ENCODE measurements at regions not wholly inside any gene's neighbourhood (a gene's known extent, or its start where the extent isn't known, plus 50 kb on each side); places are given as distances from the start of the nearest gene placed in this dataset.
"Not testable (repeated sequence)": the region's sequence is repeated elsewhere in the genome, so short reads cannot be mapped to it uniquely, and the experiment has no call there.

GRCh38 chr2:125260366-125260930 is 1235.4 kb downstream of the CNTNAP5 start:
- H2BK15ac ChIP-seq (ENCODE audit: low read depth, poor library complexity, severe bottlenecking); H3K27ac ChIP-seq (ENCODE audit: low read length, poor library complexity, severe bottlenecking); H3K4me2 ChIP-seq (ENCODE audit: low read length, poor library complexity, severe bottlenecking); H2BK12ac ChIP-seq (ENCODE audit: low read length in 2 of 2); DNase-seq; H3K4ac ChIP-seq (ENCODE audit: low read depth in 1 of 2, low read length in 2 of 2); H3K27me3 ChIP-seq (ENCODE audit: control insufficient read depth in 1 of 2, insufficient read depth in 1 of 2, low read length in 2 of 2); H2BK5ac ChIP-seq (ENCODE audit: low read depth, low read length, poor library complexity, severe bottlenecking); H3K4me3 ChIP-seq (ENCODE audit: insufficient read depth in 1 of 2, low read depth in 1 of 2, low read length in 2 of 2); H3K79me1 ChIP-seq (replicated peaks; ENCODE audit: low read length, poor library complexity, severe bottlenecking); H2AFZ ChIP-seq (ENCODE audit: low read depth, low read length); H2BK120ac ChIP-seq (ENCODE audit: low read depth, low read length); H3K9ac ChIP-seq (ENCODE audit: low read length); H3K18ac ChIP-seq (ENCODE audit: low read depth in 1 of 2, low read length in 2 of 2); H3K14ac ChIP-seq (ENCODE audit: low read length in 2 of 2); H4K91ac ChIP-seq (ENCODE audit: low read length); H3K23ac ChIP-seq (ENCODE audit: low read length in 2 of 2); H4K8ac ChIP-seq (ENCODE audit: low read length); H3K36me3 ChIP-seq (ENCODE audit: control insufficient read depth in 1 of 2, insufficient read depth in 2 of 2, low read depth in 1 of 2, low read length in 2 of 2); H2AK5ac ChIP-seq (ENCODE audit: low read length, severe bottlenecking); H3K9me3 ChIP-seq (ENCODE audit: control insufficient read depth, low read length); H3K4me1 ChIP-seq (ENCODE audit: control insufficient read depth, insufficient read depth, low read depth, low read length): not testable (repeated sequence)

- Histone ChIP-seq H3K79me1 (replicated peaks; ENCODE audit: low read length, poor library complexity, severe bottlenecking) (no peaks in the 10 kb centered on the region), H2BK120ac (ENCODE audit: low read depth, low read length) (no peak overlapping the region), H3K14ac (ENCODE audit: low read length in 2 of 2) (no peak overlapping the region), H3K18ac (ENCODE audit: low read depth in 1 of 2, low read length in 2 of 2) (no peak overlapping the region), H2BK12ac (ENCODE audit: low read length in 2 of 2) (no peak overlapping the region), H3K4me1 (ENCODE audit: control insufficient read depth, insufficient read depth, low read depth, low read length) (no peaks in the 10 kb centered on the region), H3K36me3 (ENCODE audit: control insufficient read depth in 1 of 2, insufficient read depth in 2 of 2, low read depth in 1 of 2, low read length in 2 of 2) (no peaks in the 10 kb centered on the region), H4K8ac (ENCODE audit: low read length) (no peak overlapping the region), H3K9me3 (ENCODE audit: control insufficient read depth, low read length) (no peaks in the 10 kb centered on the region), H3K4ac (ENCODE audit: low read depth in 1 of 2, low read length in 2 of 2) (no peak overlapping the region), H4K91ac (ENCODE audit: low read length) (no peak overlapping the region), H3K27ac (ENCODE audit: low read length, poor library complexity, severe bottlenecking) (no peak overlapping the region), H3K23ac (ENCODE audit: low read length in 2 of 2) (no peak overlapping the region), H2BK15ac (ENCODE audit: low read depth, poor library complexity, severe bottlenecking) (no peak overlapping the region), H2AK5ac (ENCODE audit: low read length, severe bottlenecking) (no peak overlapping the region), H3K9ac (ENCODE audit: low read length) (no peak overlapping the region), H3K4me2 (ENCODE audit: low read length, poor library complexity, severe bottlenecking) (no peak overlapping the region), H3K4me3 (ENCODE audit: insufficient read depth in 1 of 2, low read depth in 1 of 2, low read length in 2 of 2) (no peak overlapping the region), H3K27me3 (ENCODE audit: control insufficient read depth in 1 of 2, insufficient read depth in 1 of 2, low read length in 2 of 2) (no peaks in the 10 kb centered on the region), H2AFZ (ENCODE audit: low read depth, low read length) (no peak overlapping the region), H2BK5ac (ENCODE audit: low read depth, low read length, poor library complexity, severe bottlenecking) (no peak overlapping the region)
- WGBS, result 94% methylated on average over 1 of the region's 1 CpG
- no peak for DNase-seq
Observed at GRCh38 chr2:125264453-125264852, 1239.4 kb downstream of the CNTNAP5 start.

GRCh38 chr2:125267683-125268082 is 1242.6 kb downstream of the CNTNAP5 start:
- no peak overlapping the region for H4K8ac ChIP-seq (ENCODE audit: low read length)
- H3K23ac ChIP-seq (ENCODE audit: low read length in 2 of 2), result no peak overlapping the region
- no peak overlapping the region for H4K91ac ChIP-seq (ENCODE audit: low read length)
- H3K4me1 ChIP-seq (ENCODE audit: control insufficient read depth, insufficient read depth, low read depth, low read length), result no peaks in the 10 kb centered on the region
- no peak overlapping the region for H2AK5ac ChIP-seq (ENCODE audit: low read length, severe bottlenecking)
- no peak for DNase-seq
- H3K18ac ChIP-seq (ENCODE audit: low read depth in 1 of 2, low read length in 2 of 2), result no peak overlapping the region
- H2BK15ac ChIP-seq (ENCODE audit: low read depth, poor library complexity, severe bottlenecking), result no peak overlapping the region
- H3K4me3 ChIP-seq (ENCODE audit: insufficient read depth in 1 of 2, low read depth in 1 of 2, low read length in 2 of 2), result no peak overlapping the region
- no peaks in the 10 kb centered on the region for H3K79me1 ChIP-seq (replicated peaks; ENCODE audit: low read length, poor library complexity, severe bottlenecking)
- peaks cover 3% of the 10 kb centered on the region for H3K9me3 ChIP-seq (ENCODE audit: control insufficient read depth, low read length)
- no peak overlapping the region for H2BK12ac ChIP-seq (ENCODE audit: low read length in 2 of 2)
- H3K27ac ChIP-seq (ENCODE audit: low read length, poor library complexity, severe bottlenecking), result no peak overlapping the region
- H3K36me3 ChIP-seq (ENCODE audit: control insufficient read depth in 1 of 2, insufficient read depth in 2 of 2, low read depth in 1 of 2, low read length in 2 of 2), result no peaks in the 10 kb centered on the region
- no peak overlapping the region for H2BK5ac ChIP-seq (ENCODE audit: low read depth, low read length, poor library complexity, severe bottlenecking)
- no peak overlapping the region for H2AFZ ChIP-seq (ENCODE audit: low read depth, low read length)
- WGBS, result 73% methylated on average over 2 of the region's 2 CpGs
- H3K14ac ChIP-seq (ENCODE audit: low read length in 2 of 2), result no peak overlapping the region
- H3K9ac ChIP-seq (ENCODE audit: low read length), result no peak overlapping the region
- no peak overlapping the region for H3K4me2 ChIP-seq (ENCODE audit: low read length, poor library complexity, severe bottlenecking)
- no peak overlapping the region for H3K4ac ChIP-seq (ENCODE audit: low read depth in 1 of 2, low read length in 2 of 2)
- no peak overlapping the region for H2BK120ac ChIP-seq (ENCODE audit: low read depth, low read length)
- no peaks in the 10 kb centered on the region for H3K27me3 ChIP-seq (ENCODE audit: control insufficient read depth in 1 of 2, insufficient read depth in 1 of 2, low read length in 2 of 2)

GRCh38 chr2:125272651-125273050 is 1247.6 kb downstream of the CNTNAP5 start:
- no peak overlapping the region for H3K23ac ChIP-seq (ENCODE audit: low read length in 2 of 2)
- H4K91ac ChIP-seq (ENCODE audit: low read length), result no peak overlapping the region
- no peaks in the 10 kb centered on the region for H3K27me3 ChIP-seq (ENCODE audit: control insufficient read depth in 1 of 2, insufficient read depth in 1 of 2, low read length in 2 of 2)
- no CpG with 5 or more reads among the region's 1 CpG for WGBS
- no peaks in the 10 kb centered on the region for H3K79me1 ChIP-seq (replicated peaks; ENCODE audit: low read length, poor library complexity, severe bottlenecking)
- H2BK120ac ChIP-seq (ENCODE audit: low read depth, low read length), result no peak overlapping the region
- no peak overlapping the region for H2BK15ac ChIP-seq (ENCODE audit: low read depth, poor library complexity, severe bottlenecking)
- no peak overlapping the region for H2BK12ac ChIP-seq (ENCODE audit: low read length in 2 of 2)
- H2AFZ ChIP-seq (ENCODE audit: low read depth, low read length), result no peak overlapping the region
- H3K9ac ChIP-seq (ENCODE audit: low read length), result no peak overlapping the region
- no peak overlapping the region for H3K4me3 ChIP-seq (ENCODE audit: insufficient read depth in 1 of 2, low read depth in 1 of 2, low read length in 2 of 2)
- no peak overlapping the region for H3K4ac ChIP-seq (ENCODE audit: low read depth in 1 of 2, low read length in 2 of 2)
- no peak overlapping the region for H2BK5ac ChIP-seq (ENCODE audit: low read depth, low read length, poor library complexity, severe bottlenecking)
- H3K14ac ChIP-seq (ENCODE audit: low read length in 2 of 2), result no peak overlapping the region
- H2AK5ac ChIP-seq (ENCODE audit: low read length, severe bottlenecking), result no peak overlapping the region
- H3K27ac ChIP-seq (ENCODE audit: low read length, poor library complexity, severe bottlenecking), result no peak overlapping the region
- H3K36me3 ChIP-seq (ENCODE audit: control insufficient read depth in 1 of 2, insufficient read depth in 2 of 2, low read depth in 1 of 2, low read length in 2 of 2), result no peaks in the 10 kb centered on the region
- H3K9me3 ChIP-seq (ENCODE audit: control insufficient read depth, low read length), result peaks cover 3% of the 10 kb centered on the region
- H3K4me2 ChIP-seq (ENCODE audit: low read length, poor library complexity, severe bottlenecking), result no peak overlapping the region
- no peak for DNase-seq
- H3K18ac ChIP-seq (ENCODE audit: low read depth in 1 of 2, low read length in 2 of 2), result no peak overlapping the region
- no peaks in the 10 kb centered on the region for H3K4me1 ChIP-seq (ENCODE audit: control insufficient read depth, insufficient read depth, low read depth, low read length)
- H4K8ac ChIP-seq (ENCODE audit: low read length), result no peak overlapping the region
